ENCODE measurements at regions not wholly inside any gene's neighbourhood (a gene's known extent, or its start where the extent isn't known, plus 50 kb on each side); places are given as distances from the start of the nearest gene placed in this dataset.

DNA sequence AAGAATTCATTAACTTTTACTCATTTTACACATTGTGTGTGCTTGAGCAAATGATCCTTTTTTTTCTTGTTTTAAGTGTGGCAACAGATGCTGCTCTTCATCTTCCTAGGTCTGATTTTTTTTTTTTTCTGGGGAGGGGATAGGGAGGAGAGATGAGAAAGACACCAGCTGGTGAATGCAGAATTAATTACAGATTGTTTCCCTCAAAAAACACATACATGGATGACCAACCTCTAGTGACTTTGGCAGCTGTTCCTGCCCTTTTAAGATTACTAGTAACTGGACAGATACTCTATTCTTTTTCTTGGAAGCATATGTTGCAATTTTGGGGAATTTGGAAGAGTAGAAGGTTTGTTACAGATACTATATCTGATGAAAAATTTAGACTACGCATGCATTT, 103.6 kb upstream of the MYO16 start:
- Mint-ChIP-seq H3K9me3 (ENCODE audit: insufficient read depth) (peaks cover 6% of the 10 kb centered on the region), H3K27me3 (peaks cover 2% of the 10 kb centered on the region), H3K4me1 (no peaks in the 10 kb centered on the region), H3K4me3 (no peak overlapping the region), H3K27ac (no peak overlapping the region)
- Histone ChIP-seq H3K27me3 (replicated peaks in 1 of 4; ENCODE audit: control extremely low read depth in 1 of 4, control insufficient read depth in 3 of 4, insufficient read depth in 4 of 4, low read length in 3 of 4) (no peaks in the 10 kb centered on the region), H3K79me2 (ENCODE audit: control insufficient read depth, insufficient read depth, low read length) (no peaks in the 10 kb centered on the region), H3K9ac (ENCODE audit: low read length) (no peak overlapping the region), H3K27ac (ENCODE audit: low read length in 2 of 2) (no peak overlapping the region), H3K4me1 (ENCODE audit: control insufficient read depth in 2 of 2, insufficient read depth in 2 of 2, low read length in 2 of 2) (no peaks in the 10 kb centered on the region), H2AFZ (ENCODE audit: insufficient read depth, low read depth, low read length, poor library complexity, severe bottlenecking) (no peak overlapping the region), H4K20me1 (ENCODE audit: control insufficient read depth, insufficient read depth, low read length, poor library complexity, severe bottlenecking) (no peaks in the 10 kb centered on the region), H3K9me3 (ENCODE audit: control extremely low read depth in 1 of 3, control insufficient read depth in 2 of 3, insufficient read depth in 1 of 3, low read length in 2 of 3) (peaks cover 0 to 4% (median 0%) of the 10 kb centered on the region in 3 donors), H3K36me3 (replicated peaks in 1 of 2; ENCODE audit: control extremely low read depth in 1 of 2, control insufficient read depth in 1 of 2, extremely low read depth in 1 of 2, insufficient read depth in 2 of 2, low read length in 1 of 2) (no peaks in the 10 kb centered on the region), H3K4me3 (ENCODE audit: control extremely low read depth in 1 of 5, extremely low read depth in 1 of 5, insufficient read depth in 1 of 5, low read depth in 2 of 5, low read length in 4 of 5) (no peak overlapping the region), H3K4me2 (replicated peaks; ENCODE audit: low read depth, low read length, poor library complexity, severe bottlenecking) (no peak overlapping the region)
- ChIA-PET POLR2A (no interaction called here), CTCF (no interaction called here)
- DNase-seq (no peak), ATAC-seq (ENCODE audit: low read depth) (no peak)
- TF ChIP-seq, protein P1, sequence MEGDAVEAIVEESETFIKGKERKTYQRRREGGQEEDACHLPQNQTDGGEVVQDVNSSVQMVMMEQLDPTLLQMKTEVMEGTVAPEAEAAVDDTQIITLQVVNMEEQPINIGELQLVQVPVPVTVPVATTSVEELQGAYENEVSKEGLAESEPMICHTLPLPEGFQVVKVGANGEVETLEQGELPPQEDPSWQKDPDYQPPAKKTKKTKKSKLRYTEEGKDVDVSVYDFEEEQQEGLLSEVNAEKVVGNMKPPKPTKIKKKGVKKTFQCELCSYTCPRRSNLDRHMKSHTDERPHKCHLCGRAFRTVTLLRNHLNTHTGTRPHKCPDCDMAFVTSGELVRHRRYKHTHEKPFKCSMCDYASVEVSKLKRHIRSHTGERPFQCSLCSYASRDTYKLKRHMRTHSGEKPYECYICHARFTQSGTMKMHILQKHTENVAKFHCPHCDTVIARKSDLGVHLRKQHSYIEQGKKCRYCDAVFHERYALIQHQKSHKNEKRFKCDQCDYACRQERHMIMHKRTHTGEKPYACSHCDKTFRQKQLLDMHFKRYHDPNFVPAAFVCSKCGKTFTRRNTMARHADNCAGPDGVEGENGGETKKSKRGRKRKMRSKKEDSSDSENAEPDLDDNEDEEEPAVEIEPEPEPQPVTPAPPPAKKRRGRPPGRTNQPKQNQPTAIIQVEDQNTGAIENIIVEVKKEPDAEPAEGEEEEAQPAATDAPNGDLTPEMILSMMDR (IDR thresholded peaks at IDR 0.05), result no peak
- TF ChIP-seq EZH2 (IDR thresholded peaks at IDR 0.05; ENCODE audit: borderline replicate concordance, insufficient read depth, low read depth, low read length, poor library complexity, severe bottlenecking), result no peak
- intact Hi-C loops (cut with micrococcal nuclease), result no loop called here
- no CpG with 5 or more reads among the region's 1 CpG for WGBS (ENCODE audit: insufficient coverage)

DNA sequence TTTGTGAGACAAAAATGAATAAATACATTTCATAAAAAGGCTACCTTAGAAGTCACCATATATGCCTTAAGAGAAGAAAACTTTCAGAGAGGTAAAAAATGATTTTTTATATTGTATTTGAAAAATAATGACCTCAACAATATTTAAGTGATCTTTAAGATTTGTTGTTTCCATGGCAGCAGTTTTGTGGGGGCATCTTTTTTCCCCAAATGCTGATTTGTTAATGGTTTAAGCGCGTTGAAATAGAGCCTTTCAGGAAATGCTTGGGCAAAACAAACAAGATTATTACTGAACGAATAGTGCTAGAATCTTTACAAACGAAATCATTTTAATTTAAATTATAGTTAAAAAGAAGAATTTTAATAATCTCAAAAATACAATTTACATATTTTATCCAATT, 103.1 kb upstream of the MYO16 start:
- Histone ChIP-seq H3K4me1 (ENCODE audit: control insufficient read depth in 2 of 2, insufficient read depth in 2 of 2, low read length in 2 of 2) (no peaks in the 10 kb centered on the region), H3K27me3 (replicated peaks in 1 of 4; ENCODE audit: control extremely low read depth in 1 of 4, control insufficient read depth in 3 of 4, insufficient read depth in 4 of 4, low read length in 3 of 4) (no peaks in the 10 kb centered on the region), H3K9me3 (ENCODE audit: control extremely low read depth in 1 of 3, control insufficient read depth in 2 of 3, insufficient read depth in 1 of 3, low read length in 2 of 3) (peaks cover 0 to 4% (median 0%) of the 10 kb centered on the region in 3 donors), H3K9ac (ENCODE audit: low read length) (no peak overlapping the region), H2AFZ (ENCODE audit: insufficient read depth, low read depth, low read length, poor library complexity, severe bottlenecking) (no peak overlapping the region), H3K79me2 (ENCODE audit: control insufficient read depth, insufficient read depth, low read length) (no peaks in the 10 kb centered on the region), H3K4me3 (ENCODE audit: control extremely low read depth in 1 of 5, extremely low read depth in 1 of 5, insufficient read depth in 1 of 5, low read depth in 2 of 5, low read length in 4 of 5) (no peak overlapping the region), H3K36me3 (replicated peaks in 1 of 2; ENCODE audit: control extremely low read depth in 1 of 2, control insufficient read depth in 1 of 2, extremely low read depth in 1 of 2, insufficient read depth in 2 of 2, low read length in 1 of 2) (no peaks in the 10 kb centered on the region), H3K4me2 (replicated peaks; ENCODE audit: low read depth, low read length, poor library complexity, severe bottlenecking) (no peak overlapping the region), H4K20me1 (ENCODE audit: control insufficient read depth, insufficient read depth, low read length, poor library complexity, severe bottlenecking) (no peaks in the 10 kb centered on the region), H3K27ac (ENCODE audit: low read length in 2 of 2) (no peak overlapping the region)
- WGBS (ENCODE audit: insufficient coverage), result no CpG with 5 or more reads among the region's 4 CpGs
- Mint-ChIP-seq H3K9me3 (ENCODE audit: insufficient read depth) (peaks cover 6% of the 10 kb centered on the region), H3K27me3 (no peaks in the 10 kb centered on the region), H3K4me1 (no peaks in the 10 kb centered on the region), H3K4me3 (no peak overlapping the region), H3K27ac (no peak overlapping the region)
- ATAC-seq (ENCODE audit: low read depth), result no peak
- intact Hi-C loops (cut with micrococcal nuclease), result no loop called here
- ChIA-PET POLR2A (no interaction called here), CTCF (no interaction called here)
- no peak for DNase-seq
- no peak for TF ChIP-seq EZH2 (IDR thresholded peaks at IDR 0.05; ENCODE audit: borderline replicate concordance, insufficient read depth, low read depth, low read length, poor library complexity, severe bottlenecking)
- TF ChIP-seq, protein P1 (IDR thresholded peaks at IDR 0.05), result no peak
